Glutamatergic neuron (in vitro differentiated cells): ENCODE measurements at regions not wholly inside any gene's neighbourhood (a gene's known extent, or its start where the extent isn't known, plus 50 kb on each side); places are given as distances from the start of the nearest gene placed in this dataset.

Experiments used
- DNase-seq: peaks from one replicate; pipeline ENCODE4 v3.0.0; 2022
- H3K27ac Mint-ChIP-seq: one replicate; pipeline ENCODE4 v1.8.0; 2020; ENCODE audit warnings: mild to moderate bottlenecking, mixed read lengths, inconsistent platforms; ENCODE audit not compliant: unreplicated experiment
- H3K27me3 Mint-ChIP-seq: one replicate; pipeline ENCODE4 v1.8.0; 2020; ENCODE audit warnings: mild to moderate bottlenecking, moderate library complexity, mixed read lengths, inconsistent platforms; ENCODE audit not compliant: unreplicated experiment
- H3K36me3 Mint-ChIP-seq: one replicate; pipeline ENCODE4 v1.8.0; 2020; ENCODE audit warnings: mild to moderate bottlenecking, mixed read lengths, inconsistent platforms; ENCODE audit not compliant: unreplicated experiment
- H3K4me1 Mint-ChIP-seq: one replicate; pipeline ENCODE4 v1.8.0; 2020; ENCODE audit warnings: mild to moderate bottlenecking, low read depth, mixed read lengths, inconsistent platforms; ENCODE audit not compliant: unreplicated experiment
- H3K4me3 Mint-ChIP-seq: one replicate; pipeline ENCODE4 v1.8.0; 2020; ENCODE audit warnings: mild to moderate bottlenecking, mixed read lengths, inconsistent platforms; ENCODE audit not compliant: unreplicated experiment
- H3K9me3 Mint-ChIP-seq: one replicate; pipeline ENCODE4 v1.8.0; 2020; ENCODE audit warnings: mild to moderate bottlenecking, moderate library complexity, mixed read lengths, inconsistent platforms; ENCODE audit not compliant: unreplicated experiment
- TF ChIP-seq, protein P1 (sequence below): fragments of 200-600 bp; sonication (generic); IDR thresholded peaks from one replicate; pipeline ENCODE4 v1.5.0; 2021; ENCODE audit not compliant: partially characterized antibody, unreplicated experiment

DNA sequence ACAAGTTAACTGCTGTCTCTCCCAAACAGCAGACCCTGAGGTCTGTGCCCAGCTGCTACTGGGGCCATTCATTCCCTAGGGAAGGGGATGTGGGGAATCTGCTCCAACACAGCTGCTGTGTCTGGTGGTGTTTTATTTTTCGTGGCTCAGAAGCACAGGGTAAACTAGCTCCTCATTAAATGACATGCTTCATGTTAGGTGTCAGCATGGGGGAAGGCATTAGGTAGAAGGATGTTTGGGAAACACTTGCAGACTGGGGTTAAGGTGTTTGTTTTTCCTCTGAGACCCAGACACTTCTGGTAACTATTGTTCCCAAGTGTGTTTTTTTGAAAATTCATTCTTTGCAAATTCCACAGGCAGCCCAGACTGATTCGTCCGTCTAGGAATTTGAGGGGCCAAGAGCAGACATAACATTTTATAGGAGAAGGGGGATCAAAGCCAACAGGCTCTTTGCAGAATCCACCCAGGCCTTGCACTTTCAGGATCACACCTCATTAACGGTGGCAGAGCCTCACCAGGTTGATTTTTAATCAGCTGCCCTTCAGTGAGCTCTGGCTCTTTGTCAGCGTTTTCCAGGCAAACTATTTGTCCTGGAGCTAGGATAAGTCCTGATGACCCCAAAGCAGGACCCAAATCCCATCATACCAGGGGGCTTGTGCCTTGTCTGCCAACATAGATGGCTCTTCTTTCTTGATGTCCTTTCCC is 65.4 kb upstream of the ITGA11 start:
- DNase-seq: no peak
- Mint-ChIP-seq H3K9me3 (no peaks in the 10 kb centered on the region), H3K4me1 (peaks cover 6% of the 10 kb centered on the region), H3K4me3 (no peak overlapping the region), H3K27ac (no peak overlapping the region), H3K36me3 (peaks cover 10% of the 10 kb centered on the region), H3K27me3 (no peaks in the 10 kb centered on the region)
- TF ChIP-seq, protein P1, sequence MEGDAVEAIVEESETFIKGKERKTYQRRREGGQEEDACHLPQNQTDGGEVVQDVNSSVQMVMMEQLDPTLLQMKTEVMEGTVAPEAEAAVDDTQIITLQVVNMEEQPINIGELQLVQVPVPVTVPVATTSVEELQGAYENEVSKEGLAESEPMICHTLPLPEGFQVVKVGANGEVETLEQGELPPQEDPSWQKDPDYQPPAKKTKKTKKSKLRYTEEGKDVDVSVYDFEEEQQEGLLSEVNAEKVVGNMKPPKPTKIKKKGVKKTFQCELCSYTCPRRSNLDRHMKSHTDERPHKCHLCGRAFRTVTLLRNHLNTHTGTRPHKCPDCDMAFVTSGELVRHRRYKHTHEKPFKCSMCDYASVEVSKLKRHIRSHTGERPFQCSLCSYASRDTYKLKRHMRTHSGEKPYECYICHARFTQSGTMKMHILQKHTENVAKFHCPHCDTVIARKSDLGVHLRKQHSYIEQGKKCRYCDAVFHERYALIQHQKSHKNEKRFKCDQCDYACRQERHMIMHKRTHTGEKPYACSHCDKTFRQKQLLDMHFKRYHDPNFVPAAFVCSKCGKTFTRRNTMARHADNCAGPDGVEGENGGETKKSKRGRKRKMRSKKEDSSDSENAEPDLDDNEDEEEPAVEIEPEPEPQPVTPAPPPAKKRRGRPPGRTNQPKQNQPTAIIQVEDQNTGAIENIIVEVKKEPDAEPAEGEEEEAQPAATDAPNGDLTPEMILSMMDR: no peak

DNA sequence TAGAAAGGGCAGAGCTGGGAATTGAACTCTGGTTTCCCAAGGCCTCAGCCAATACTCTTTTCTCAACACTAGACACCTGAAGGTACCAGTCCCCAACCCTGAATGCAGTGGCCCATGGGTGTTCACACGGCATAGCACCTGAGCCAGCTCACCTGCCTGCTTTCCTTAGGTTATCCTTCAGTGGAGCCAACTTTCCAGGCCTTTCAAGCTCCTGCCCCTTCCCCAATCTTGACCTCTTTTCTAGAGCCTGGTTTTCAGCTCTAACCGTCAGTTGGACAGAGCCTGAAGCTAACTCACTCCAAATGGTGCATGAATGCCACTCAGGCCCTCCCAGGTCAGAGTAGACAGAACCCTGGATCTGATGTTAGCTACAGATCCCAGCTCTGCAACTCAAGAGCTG is 66.1 kb upstream of the ITGA11 start:
- TF ChIP-seq, protein P1: no peak
- no peaks in the 10 kb centered on the region for H3K27me3 Mint-ChIP-seq
- H3K4me1 Mint-ChIP-seq: peaks cover 3% of the 10 kb centered on the region
- peaks cover 10% of the 10 kb centered on the region for H3K36me3 Mint-ChIP-seq
- no peaks in the 10 kb centered on the region for H3K9me3 Mint-ChIP-seq
- no peak overlapping the region for H3K4me3 Mint-ChIP-seq
- no peak for DNase-seq
- H3K27ac Mint-ChIP-seq: no peak overlapping the region

DNA sequence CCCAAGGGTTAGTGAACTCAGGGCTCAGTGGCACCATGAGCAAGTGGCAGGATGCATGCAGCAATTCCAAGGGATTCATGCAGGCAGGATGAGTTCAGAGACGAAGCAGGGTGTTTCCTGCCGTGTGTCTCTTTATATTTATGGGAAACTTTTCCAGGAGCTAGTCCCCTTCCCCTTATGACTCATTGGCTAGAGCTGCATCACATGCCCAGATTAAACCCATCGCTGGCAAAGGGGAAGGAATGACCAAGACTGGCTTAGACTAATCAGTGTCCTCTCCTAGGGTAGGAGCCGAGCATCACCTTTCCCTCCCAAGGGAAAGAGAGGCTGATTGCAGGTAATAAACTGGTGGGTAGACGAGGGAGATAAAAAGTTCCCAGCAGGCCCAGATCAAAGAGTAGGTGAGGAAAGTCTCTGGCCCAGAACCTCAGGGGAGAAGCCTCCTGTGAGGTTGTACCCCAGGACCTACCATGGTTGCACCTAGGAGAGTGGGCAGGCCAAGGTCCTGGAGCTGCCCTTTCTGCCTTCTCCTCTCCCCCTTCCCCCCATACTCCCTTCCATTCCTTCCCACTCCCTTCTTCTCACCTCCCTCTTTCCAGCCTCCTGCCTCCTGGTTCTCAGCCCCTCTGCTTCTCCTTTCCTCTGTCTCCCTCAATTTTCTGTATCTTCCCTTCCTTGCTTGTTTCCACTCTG is 67.8 kb upstream of the ITGA11 start:
- TF ChIP-seq, protein P1: no peak
- Mint-ChIP-seq H3K9me3 (no peaks in the 10 kb centered on the region), H3K27ac (no peak overlapping the region), H3K4me1 (peaks cover 8% of the 10 kb centered on the region), H3K4me3 (no peak overlapping the region), H3K27me3 (no peaks in the 10 kb centered on the region), H3K36me3 (peaks cover 10% of the 10 kb centered on the region)
- no peak for DNase-seq

DNA sequence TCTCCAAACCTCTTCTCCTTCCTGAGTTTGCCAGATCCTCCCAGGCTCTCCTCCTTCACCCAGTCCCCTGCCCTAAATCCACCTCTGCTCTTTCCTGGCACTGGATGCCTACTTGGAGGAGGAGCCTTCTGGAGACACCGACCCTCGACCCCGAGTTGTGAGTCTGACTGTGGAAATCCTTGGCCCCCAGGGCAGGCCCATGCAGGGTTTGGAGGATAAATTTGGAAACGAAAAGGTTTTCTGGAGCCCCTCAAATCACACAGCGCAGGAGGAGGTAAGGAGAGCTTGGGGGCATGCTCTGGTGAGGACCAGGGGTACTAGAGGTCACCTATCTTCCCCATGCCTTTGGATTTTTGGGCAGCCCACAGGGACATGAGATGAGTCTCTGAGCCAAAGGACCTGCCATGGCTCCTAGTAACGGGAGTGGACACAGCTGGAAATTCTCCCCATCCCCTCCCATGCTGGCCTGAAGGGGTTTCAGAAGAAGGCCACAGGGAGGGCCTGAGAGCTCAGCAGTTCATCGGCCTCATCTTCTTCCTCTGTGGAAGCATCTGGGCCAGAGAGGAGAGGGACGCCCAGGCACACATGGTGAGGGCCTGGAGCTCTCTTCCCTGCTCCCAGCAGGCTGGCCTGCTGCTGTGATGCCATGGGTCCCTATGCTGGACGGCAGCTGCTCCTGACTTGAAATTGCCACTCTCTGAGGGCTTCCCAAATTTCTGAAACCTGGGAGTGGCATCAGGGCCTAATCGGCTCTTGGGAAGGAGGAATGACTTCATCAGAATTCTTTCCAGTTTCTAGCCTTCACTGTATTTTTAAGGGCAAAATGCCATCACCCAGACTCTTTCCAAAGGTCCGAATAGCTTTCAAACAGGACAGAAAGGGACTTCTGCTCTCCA is 68.6 kb upstream of the ITGA11 start:
- Mint-ChIP-seq H3K27me3 (peaks cover 4% of the 10 kb centered on the region), H3K4me1 (peaks cover 14% of the 10 kb centered on the region), H3K4me3 (no peak overlapping the region), H3K27ac (no peak overlapping the region), H3K36me3 (peaks cover 10% of the 10 kb centered on the region), H3K9me3 (no peaks in the 10 kb centered on the region)
- TF ChIP-seq, protein P1: no peak
- no peak for DNase-seq
